ENCODE measurements at regions not wholly inside any gene's neighbourhood (a gene's known extent, or its start where the extent isn't known, plus 50 kb on each side); places are given as distances from the start of the nearest gene placed in this dataset.

- TF ChIP-seq CTCF (IDR thresholded peaks at IDR 0.05): no peak
- no peak for TF ChIP-seq POLR2A (IDR thresholded peaks at IDR 0.05)
These were observed 250.8 kb downstream of the SEC61B start for GRCh38 chr9:99472916-99473245.
